OCI-LY7 (cell line): ENCODE measurements at regions not wholly inside any gene's neighbourhood (a gene's known extent, or its start where the extent isn't known, plus 50 kb on each side); places are given as distances from the start of the nearest gene placed in this dataset.

Source experiments
- BruUV-seq: library from RNA; stranded (reverse); fragments of 400-500 nt; replicated peaks from 2 replicates; lab custom pipeline; 2021; lab: Mats Ljungman, UMichigan
- CTCF ChIA-PET: fragments of 300-600 bp; sonication (Branson Sonifier 250); formaldehyde crosslinking; loops from one replicate; lab custom pipeline; 2022; ENCODE audit warnings: antibody characterized with exemption; ENCODE audit not compliant: unreplicated experiment; lab: Charles Lee
- POLR2A ChIA-PET: fragments of 300-600 bp; sonication (Branson Sonifier 250); formaldehyde crosslinking; loops from one replicate; lab custom pipeline; 2022; ENCODE audit warnings: antibody characterized with exemption; lab: Charles Lee
- DNase-seq: peaks from one replicate; pipeline ENCODE4 v3.0.0-alpha.2; 2015; ENCODE audit warnings: low spot score
- H2AFZ ChIP-seq: fragments of 200-600 bp; sonication (generic), shearing (Covaris generic); 2 replicates; pipeline ENCODE4 v1.6.1; 2014; ENCODE audit warnings: mild to moderate bottlenecking, antibody characterized with exemption, low read length, moderate library complexity
- H3K27ac ChIP-seq: fragments of 200-600 bp; sonication (generic); 2 replicates; pipeline ENCODE4 v1.5.1; 2014; ENCODE audit warnings: mixed run types, low read depth, mild to moderate bottlenecking, moderate library complexity, low read length, inconsistent platforms; ENCODE audit not compliant: poor library complexity, severe bottlenecking
- H3K36me3 ChIP-seq: fragments of 200-600 bp; sonication (generic); 2 replicates; pipeline ENCODE4 v1.6.1; 2014; ENCODE audit warnings: mild to moderate bottlenecking, antibody characterized with exemption, low read length, moderate library complexity, mixed read lengths; ENCODE audit not compliant: insufficient read depth
- H3K4me1 ChIP-seq: fragments of 200-600 bp; sonication (generic); 2 replicates; pipeline ENCODE4 v1.5.1; 2014; ENCODE audit warnings: mild to moderate bottlenecking, low read length; ENCODE audit not compliant: insufficient read depth, poor library complexity, severe bottlenecking
- H3K4me2 ChIP-seq: fragments of 200-600 bp; sonication (generic); 2 replicates; pipeline ENCODE4 v1.6.1; 2014; ENCODE audit warnings: mild to moderate bottlenecking, low read length
- H3K4me3 ChIP-seq: fragments of 200-600 bp; sonication (generic); 2 replicates; pipeline ENCODE4 v1.5.1; 2014; ENCODE audit warnings: mild to moderate bottlenecking, low read depth, low read length; ENCODE audit not compliant: poor library complexity, severe bottlenecking
- H3K79me2 ChIP-seq: fragments of 200-600 bp; sonication (generic); 2 replicates; pipeline ENCODE4 v1.6.1; 2016; ENCODE audit warnings: low read depth, mild to moderate bottlenecking, low read length, moderate library complexity, mixed read lengths; ENCODE audit not compliant: insufficient read depth
- H3K9me2 ChIP-seq: fragments of 200-600 bp; sonication (generic); 2 replicates; pipeline ENCODE4 v1.6.1; 2016; ENCODE audit warnings: mild to moderate bottlenecking, low read length, mixed read lengths; ENCODE audit not compliant: insufficient read depth
- H3K9me3 ChIP-seq: fragments of 200-600 bp; sonication (generic); 2 replicates; pipeline ENCODE4 v1.6.1; 2014; ENCODE audit warnings: mild to moderate bottlenecking, mixed run types, low read length, mixed read lengths
- H4K20me1 ChIP-seq: fragments of 200-600 bp; sonication (generic); 2 replicates; pipeline ENCODE4 v1.6.1; 2014; ENCODE audit warnings: mild to moderate bottlenecking, antibody characterized with exemption, low read length, moderate library complexity, mixed read lengths; ENCODE audit not compliant: insufficient read depth
- CTCF ChIP-seq: fragments of 200-600 bp; sonication (generic); conservative IDR thresholded peaks from 2 replicates; pipeline ENCODE4 v1.5.1; 2014; ENCODE audit warnings: mild to moderate bottlenecking, antibody characterized with exemption, low read length, moderate library complexity, mixed read lengths
- EZH2phosphoT487 ChIP-seq: fragments of 200-600 bp; sonication (generic); IDR thresholded peaks from 2 replicates; pipeline ENCODE4 v1.6.1; 2018; ENCODE audit warnings: low read depth, borderline replicate concordance, mild to moderate bottlenecking, mixed run types, antibody characterized with exemption, low read length, moderate library complexity, mixed read lengths
- intact Hi-C: fragments of 100-400 bp; cut with micrococcal nuclease; formaldehyde crosslinking; loops from one replicate; pipeline ENCODE4 v1.10.0; 2022; ENCODE audit not compliant: unreplicated experiment

DNA sequence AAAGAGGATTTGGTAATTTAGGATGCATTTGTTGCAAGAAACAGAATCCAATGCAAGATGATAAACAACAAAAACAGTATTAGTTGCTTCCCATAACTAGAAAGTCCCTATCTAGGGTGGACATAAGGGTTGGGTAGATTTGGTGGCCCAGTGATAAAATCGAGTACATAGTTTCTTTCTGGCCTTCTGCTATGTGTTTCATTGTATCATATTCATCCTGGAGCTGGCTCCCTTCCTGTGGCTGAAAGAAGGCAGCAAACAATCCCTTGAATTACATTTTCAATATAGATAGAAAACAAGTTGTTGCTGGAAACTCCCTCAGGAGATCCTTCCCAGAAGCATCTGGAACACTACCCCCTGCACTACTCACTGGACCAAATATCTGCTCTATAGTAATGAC is 135.1 kb downstream of the ID4 start:
- BruUV-seq: no TSS peak
- Histone ChIP-seq H3K27ac (no peak overlapping the region), H3K4me2 (no peak overlapping the region), H3K36me3 (no peaks in the 10 kb centered on the region), H2AFZ (no peak overlapping the region), H3K79me2 (no peaks in the 10 kb centered on the region), H4K20me1 (no peaks in the 10 kb centered on the region), H3K9me2 (no peaks in the 10 kb centered on the region), H3K4me1 (no peaks in the 10 kb centered on the region), H3K4me3 (no peak overlapping the region), H3K9me3 (no peaks in the 10 kb centered on the region)
- no peak for TF ChIP-seq CTCF
- TF ChIP-seq EZH2phosphoT487: no peak
- ChIA-PET POLR2A (interaction anchor here (0.5 kb wide), 1 partner anchor 291 kb away, joined by 5 read pairs; no protein-coding TSS in a partner anchor), CTCF (no interaction called here)
- DNase-seq: no peak
- intact Hi-C loops: no loop called here

- Histone ChIP-seq H3K4me3 (no peak overlapping the region), H3K9me3 (no peaks in the 10 kb centered on the region), H2AFZ (no peak overlapping the region), H3K9me2 (no peaks in the 10 kb centered on the region), H3K36me3 (no peaks in the 10 kb centered on the region), H3K4me1 (no peaks in the 10 kb centered on the region), H3K4me2 (no peak overlapping the region), H3K79me2 (no peaks in the 10 kb centered on the region), H4K20me1 (no peaks in the 10 kb centered on the region), H3K27ac (no peak overlapping the region)
- DNase-seq: no peak
- TF ChIP-seq EZH2phosphoT487 (no peak), CTCF (no peak)
- intact Hi-C loops: no loop called here
- CTCF ChIA-PET: no interaction called here
- BruUV-seq: no TSS peak
- POLR2A ChIA-PET: interaction anchor here (1.3 kb wide), 1 partner anchor 15 kb away, joined by 3 read pairs; no protein-coding TSS in a partner anchor
These were observed 139.4 kb downstream of the ID4 start for GRCh38 chr6:19976411-19977129.

DNA sequence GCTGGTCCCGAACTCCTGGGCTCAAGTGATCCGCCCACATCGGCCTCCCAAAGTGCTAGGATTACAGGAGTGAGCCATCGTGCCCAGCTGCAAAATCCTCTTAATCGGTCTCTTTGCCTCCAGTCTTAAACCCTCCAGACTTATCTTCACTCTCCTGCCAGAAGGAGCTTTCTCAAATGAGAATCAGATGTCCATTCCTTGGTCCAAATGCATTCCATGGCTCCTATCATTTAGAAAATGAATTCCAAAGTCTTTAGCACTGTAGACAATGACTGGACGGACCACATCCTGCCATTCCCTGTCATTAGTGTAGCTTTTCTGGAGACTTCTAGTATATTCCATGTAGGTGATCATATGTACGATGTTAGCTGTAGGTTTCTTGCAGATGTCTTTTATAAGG is 141.9 kb downstream of the ID4 start:
- Histone ChIP-seq H3K4me2 (no peak overlapping the region), H3K4me1 (no peaks in the 10 kb centered on the region), H2AFZ (no peak overlapping the region), H3K9me2 (no peaks in the 10 kb centered on the region), H3K79me2 (no peaks in the 10 kb centered on the region), H3K4me3 (no peak overlapping the region), H4K20me1 (no peaks in the 10 kb centered on the region), H3K27ac (no peak overlapping the region), H3K36me3 (no peaks in the 10 kb centered on the region), H3K9me3 (no peaks in the 10 kb centered on the region)
- no peak for TF ChIP-seq CTCF
- TF ChIP-seq EZH2phosphoT487: no peak
- CTCF ChIA-PET: no interaction called here
- intact Hi-C loops: no loop called here
- no peak for DNase-seq
- BruUV-seq: no TSS peak
- POLR2A ChIA-PET: interaction anchor here (0.6 kb wide), 1 partner anchor 26 kb away, joined by 3 read pairs; no protein-coding TSS in a partner anchor
